DMS153 (cell line): ENCODE measurements at regions not wholly inside any gene's neighbourhood (a gene's known extent, or its start where the extent isn't known, plus 50 kb on each side); places are given as distances from the start of the nearest gene placed in this dataset.
"Not testable (repeated sequence)": the region's sequence is repeated elsewhere in the genome, so short reads cannot be mapped to it uniquely, and the experiment has no call there.

Experiments used
- DNase-seq: peaks from one replicate; lab custom pipeline; 2025; lab: John Stamatoyannopoulos, UW

- DNase-seq, result not testable (repeated sequence)
Measured at GRCh38 chr4:102210806-102211205, 134.5 kb downstream of the SLC39A8 start.

GRCh38 chr4:102204634-102205033, 140.6 kb downstream of the SLC39A8 start:
- DNase-seq, result not testable (repeated sequence)

GRCh38 chr4:102196221-102196620, 149.1 kb downstream of the SLC39A8 start:
- DNase-seq, result no peak

GRCh38 chr4:102193145-102193544, 152.1 kb downstream of the SLC39A8 start:
- DNase-seq, result no peak

GRCh38 chr4:102180046-102180445, 165.2 kb downstream of the SLC39A8 start:
- DNase-seq, result no peak

GRCh38 chr4:102174719-102175189, 170.5 kb downstream of the SLC39A8 start:
- no peak for DNase-seq

- no peak for DNase-seq
Measured at GRCh38 chr4:102172341-102172740, 172.9 kb downstream of the SLC39A8 start.

- DNase-seq, result no peak
Measured at GRCh38 chr4:102170910-102171309, 174.4 kb downstream of the SLC39A8 start.

GRCh38 chr4:102169345-102169744, 175.9 kb downstream of the SLC39A8 start:
- peak; percentile 80 for DNase-seq

- no peak for DNase-seq
Measured at GRCh38 chr4:102168580-102168979, 176.7 kb downstream of the SLC39A8 start.

- no peak for DNase-seq
Measured at GRCh38 chr4:102165584-102165983, 179.7 kb downstream of the SLC39A8 start.

GRCh38 chr4:102163404-102164140, 181.7 kb downstream of the SLC39A8 start:
- no peak for DNase-seq

GRCh38 chr4:102157984-102158383, 187.3 kb downstream of the SLC39A8 start:
- DNase-seq, result peak; percentile 23

- DNase-seq, result no peak
Measured at GRCh38 chr4:102153391-102153790, 191.9 kb downstream of the SLC39A8 start.

- DNase-seq, result no peak
Measured at GRCh38 chr4:102151696-102152095, 193.6 kb downstream of the SLC39A8 start.

GRCh38 chr4:102143433-102143832, 201.8 kb downstream of the SLC39A8 start:
- DNase-seq, result peak; percentile 5

- no peak for DNase-seq
Measured at GRCh38 chr4:102141842-102142241, 203.4 kb downstream of the SLC39A8 start.

GRCh38 chr4:102139932-102140331, 205.3 kb downstream of the SLC39A8 start:
- peak; percentile 13 for DNase-seq

- no peak for DNase-seq
Measured at GRCh38 chr4:102139132-102139573, 206.1 kb downstream of the SLC39A8 start.

- DNase-seq, result no peak
Measured at GRCh38 chr4:102137217-102137616, 208.1 kb downstream of the SLC39A8 start.

GRCh38 chr4:102129810-102130209, 215.5 kb downstream of the SLC39A8 start:
- no peak for DNase-seq
